ENCODE measurements at regions not wholly inside any gene's neighbourhood (a gene's known extent, or its start where the extent isn't known, plus 50 kb on each side); places are given as distances from the start of the nearest gene placed in this dataset.

DNA sequence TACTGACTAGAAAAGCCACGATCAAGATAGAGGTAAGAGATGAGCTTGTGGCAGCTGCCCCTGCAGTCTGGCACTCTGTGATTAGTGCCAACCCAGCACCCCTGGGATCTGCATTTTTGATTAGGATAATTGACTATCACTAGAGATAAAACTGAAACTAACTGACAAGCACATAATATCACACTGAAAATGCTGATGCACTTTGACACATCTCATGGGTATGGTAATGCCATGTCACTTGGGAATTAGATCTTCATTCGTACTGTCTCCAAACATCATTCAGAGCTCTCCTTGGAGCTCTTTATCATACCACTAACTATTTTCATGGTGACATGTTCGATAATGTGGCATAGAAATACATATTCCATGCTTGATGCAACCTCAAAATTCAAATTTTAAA is 612.9 kb upstream of the BTBD3 start:
- no peak overlapping the region for H3K27ac ChIP-seq
- POLR2A ChIA-PET (ENCODE audit: unreplicated experiment) = no interaction called here

GRCh38 chr20:11305406-11305805 is 612.3 kb upstream of the BTBD3 start:
- no peaks in the 10 kb centered on the region for H3K9me3 ChIP-seq (ENCODE audit: insufficient read depth, low read depth)
- CTCF ChIA-PET = no interaction called here
- H3K9me2 ChIP-seq (ENCODE audit: insufficient read depth) = no peaks in the 10 kb centered on the region
- no peaks in the 10 kb centered on the region for H3K27me3 ChIP-seq (ENCODE audit: insufficient read depth, low read depth)
- POLR2A ChIA-PET (ENCODE audit: unreplicated experiment) = no interaction called here
- DNase-seq = no peak
- H4K20me1 ChIP-seq (ENCODE audit: insufficient read depth) = no peaks in the 10 kb centered on the region
- TF ChIP-seq EZH2 (IDR thresholded peaks at IDR 0.05; ENCODE audit: low read depth) (no peak), CTCF (conservative IDR thresholded peaks at IDR 0.05) (no peak)
- H3K36me3 ChIP-seq (ENCODE audit: low read depth) = no peaks in the 10 kb centered on the region
- H2AFZ ChIP-seq = no peak overlapping the region
- H3K4me3 ChIP-seq = no peak overlapping the region
- no peaks in the 10 kb centered on the region for H3K79me2 ChIP-seq (ENCODE audit: low read depth)
- no peaks in the 10 kb centered on the region for H3K4me1 ChIP-seq (replicated peaks; ENCODE audit: insufficient read depth)
- intact Hi-C loops (cut with micrococcal nuclease; ENCODE audit: unreplicated experiment) = no loop called here
- H3K4me2 ChIP-seq = no peak overlapping the region
- H3K27ac ChIP-seq = no peak overlapping the region
- no peaks in the 10 kb centered on the region for H3F3A ChIP-seq (ENCODE audit: insufficient read depth, low read depth)
- BruUV-seq (replicated peaks) = no TSS peak

More for the DNA sequence above, 612.9 kb upstream of the BTBD3 start:
- Histone ChIP-seq H3K4me2 (no peak overlapping the region), H3K4me1 (replicated peaks; ENCODE audit: insufficient read depth) (no peaks in the 10 kb centered on the region), H4K20me1 (ENCODE audit: insufficient read depth) (no peaks in the 10 kb centered on the region), H3K27me3 (ENCODE audit: insufficient read depth, low read depth) (no peaks in the 10 kb centered on the region), H3K36me3 (ENCODE audit: low read depth) (no peaks in the 10 kb centered on the region), H3K9me3 (ENCODE audit: insufficient read depth, low read depth) (no peaks in the 10 kb centered on the region), H3K79me2 (ENCODE audit: low read depth) (no peaks in the 10 kb centered on the region), H3K4me3 (no peak overlapping the region), H3F3A (ENCODE audit: insufficient read depth, low read depth) (no peaks in the 10 kb centered on the region), H3K9me2 (ENCODE audit: insufficient read depth) (no peaks in the 10 kb centered on the region), H2AFZ (no peak overlapping the region)
- DNase-seq = no peak
- intact Hi-C loops (cut with micrococcal nuclease; ENCODE audit: unreplicated experiment) = no loop called here
- no peak for TF ChIP-seq EZH2 (IDR thresholded peaks at IDR 0.05; ENCODE audit: low read depth)
- no peak for TF ChIP-seq CTCF (conservative IDR thresholded peaks at IDR 0.05)
- no TSS peak for BruUV-seq (replicated peaks)
- CTCF ChIA-PET = no interaction called here

DNA sequence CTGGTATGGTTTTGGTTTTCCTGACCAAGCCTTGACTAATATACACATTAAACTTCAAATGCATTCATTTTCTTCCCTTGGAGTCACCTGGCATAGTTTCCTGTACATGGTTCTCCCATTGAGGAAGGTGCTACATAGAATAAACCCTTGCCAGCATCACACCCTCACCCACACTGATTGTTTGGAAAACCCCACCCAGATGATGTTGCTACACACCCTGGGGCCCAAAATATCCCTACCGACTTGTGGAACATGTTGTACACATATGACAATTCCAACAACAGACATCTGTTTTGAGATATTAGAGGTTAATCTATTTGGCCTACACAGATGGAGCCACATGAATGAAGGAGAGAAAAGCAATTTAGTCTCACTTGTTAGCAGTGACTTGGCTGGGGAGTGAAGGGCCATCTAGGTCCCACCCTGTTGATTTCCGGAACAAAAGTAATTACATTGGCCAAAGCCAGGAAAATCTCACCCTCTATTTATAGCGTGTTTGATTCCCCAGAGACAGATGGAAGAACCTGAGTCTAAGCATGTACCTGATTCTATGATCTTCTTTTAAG is 606.0 kb upstream of the BTBD3 start:
- intact Hi-C loops (cut with micrococcal nuclease; ENCODE audit: unreplicated experiment) = no loop called here
- Histone ChIP-seq H3F3A (ENCODE audit: insufficient read depth, low read depth) (no peaks in the 10 kb centered on the region), H3K9me3 (ENCODE audit: insufficient read depth, low read depth) (no peaks in the 10 kb centered on the region), H3K4me1 (replicated peaks; ENCODE audit: insufficient read depth) (no peaks in the 10 kb centered on the region), H3K9me2 (ENCODE audit: insufficient read depth) (no peaks in the 10 kb centered on the region), H2AFZ (no peak overlapping the region), H3K4me3 (no peak overlapping the region), H3K27ac (no peak overlapping the region), H3K79me2 (ENCODE audit: low read depth) (no peaks in the 10 kb centered on the region), H4K20me1 (ENCODE audit: insufficient read depth) (no peaks in the 10 kb centered on the region), H3K27me3 (ENCODE audit: insufficient read depth, low read depth) (no peaks in the 10 kb centered on the region), H3K36me3 (ENCODE audit: low read depth) (no peaks in the 10 kb centered on the region), H3K4me2 (no peak overlapping the region)
- no TSS peak for BruUV-seq (replicated peaks)
- no peak for DNase-seq
- CTCF ChIA-PET = no interaction called here
- TF ChIP-seq CTCF (conservative IDR thresholded peaks at IDR 0.05) (no peak), EZH2 (IDR thresholded peaks at IDR 0.05; ENCODE audit: low read depth) (no peak)
- POLR2A ChIA-PET (ENCODE audit: unreplicated experiment) = interaction anchor here (0.6 kb wide), 1 partner anchor 1890 kb away, joined by 3 read pairs; no protein-coding TSS in a partner anchor
